GDM1 (cell line): ENCODE measurements at regions not wholly inside any gene's neighbourhood (a gene's known extent, or its start where the extent isn't known, plus 50 kb on each side); places are given as distances from the start of the nearest gene placed in this dataset.
"Not testable (repeated sequence)": the region's sequence is repeated elsewhere in the genome, so short reads cannot be mapped to it uniquely, and the experiment has no call there.

Experiments
- DNase-seq: peaks from one replicate; lab custom pipeline; 2025; lab: John Stamatoyannopoulos, UW

DNA sequence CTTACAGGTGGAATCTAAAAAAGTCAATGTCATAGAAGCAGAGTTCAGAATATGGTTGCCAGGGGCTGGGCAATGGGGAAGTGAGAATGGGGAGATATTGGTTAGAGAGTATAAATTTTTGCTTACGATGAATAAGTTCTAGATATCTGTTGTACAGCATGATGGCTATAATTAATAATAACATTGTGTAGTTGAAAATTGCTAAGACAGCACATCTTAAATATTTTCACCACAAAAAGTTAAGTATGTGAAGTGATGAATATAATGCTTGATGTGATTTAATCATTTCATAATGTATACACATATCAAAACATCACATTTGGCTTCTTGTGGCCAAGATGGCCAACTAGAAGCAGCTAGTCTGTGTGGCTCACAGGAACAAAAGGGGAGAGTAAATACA is 425.9 kb upstream of the ACO1 start:
- DNase-seq, result no peak

- no peak for DNase-seq
Measured at GRCh38 chr9:31969552-31969951, 414.9 kb upstream of the ACO1 start.

DNA sequence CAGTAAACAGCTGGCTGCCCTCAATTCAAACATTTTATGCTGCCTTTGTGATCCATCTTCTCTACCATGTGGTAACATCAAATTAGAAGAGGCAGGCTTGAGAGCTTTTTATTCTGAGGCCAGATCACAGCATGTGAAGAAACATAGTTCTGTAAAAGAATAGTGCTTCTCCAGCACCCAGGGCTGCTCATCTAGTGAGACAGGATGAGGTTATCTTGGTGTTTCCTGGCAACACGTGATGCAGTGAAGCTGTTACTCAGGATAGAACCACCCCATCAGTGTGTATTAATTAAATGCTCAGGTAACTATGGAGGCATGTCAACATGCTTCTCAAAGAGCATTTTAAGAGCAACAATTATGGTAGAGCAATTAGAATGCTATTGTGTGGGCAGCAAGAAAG is 400.5 kb upstream of the ACO1 start:
- DNase-seq, result no peak

GRCh38 chr9:31996331-31996730 is 388.1 kb upstream of the ACO1 start:
- DNase-seq, result no peak

GRCh38 chr9:32004431-32005076 is 379.9 kb upstream of the ACO1 start:
- no peak for DNase-seq

DNA sequence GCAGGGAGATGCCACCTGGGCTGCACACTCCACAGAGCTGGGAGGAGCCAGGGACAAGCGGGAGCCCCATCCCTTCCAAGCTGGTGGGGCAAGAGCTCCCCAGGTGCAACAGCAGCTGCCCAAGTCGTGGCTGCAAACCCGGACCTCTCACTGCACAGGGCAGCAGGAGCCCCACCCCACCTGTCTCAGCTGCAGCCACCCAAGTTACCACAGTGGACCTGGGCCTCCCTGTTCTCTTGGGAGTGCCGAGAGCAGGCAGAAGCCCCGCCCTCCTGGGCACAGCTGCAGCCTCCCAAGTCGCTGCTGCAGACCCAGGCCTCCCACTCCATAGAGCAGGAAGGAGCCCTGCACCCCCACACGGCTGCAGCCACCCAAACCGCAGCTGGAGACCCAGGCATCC is 374.1 kb upstream of the ACO1 start:
- DNase-seq, result no peak

- DNase-seq, result no peak
Measured at GRCh38 chr9:32011049-32011448, 373.4 kb upstream of the ACO1 start.

GRCh38 chr9:32015795-32016194 is 368.6 kb upstream of the ACO1 start:
- no peak for DNase-seq

DNA sequence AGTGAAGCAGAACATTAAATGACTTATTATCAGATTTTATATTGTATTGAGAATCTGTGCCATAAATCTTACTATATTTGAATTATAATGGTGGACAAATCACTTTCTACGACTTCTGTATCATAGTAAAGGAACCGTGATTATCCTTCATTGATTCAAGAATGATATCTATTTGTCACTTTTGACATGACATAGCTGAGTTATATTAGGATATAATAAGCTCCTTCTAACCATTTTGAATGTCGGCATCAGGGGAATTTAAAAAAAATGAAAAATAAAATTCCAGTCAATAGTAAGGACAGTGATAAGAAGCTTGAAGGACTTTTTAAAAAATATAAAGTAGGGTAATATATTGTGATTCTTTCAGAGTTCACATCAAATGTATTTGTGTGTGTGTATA is 338.9 kb upstream of the ACO1 start:
- no peak for DNase-seq

DNA sequence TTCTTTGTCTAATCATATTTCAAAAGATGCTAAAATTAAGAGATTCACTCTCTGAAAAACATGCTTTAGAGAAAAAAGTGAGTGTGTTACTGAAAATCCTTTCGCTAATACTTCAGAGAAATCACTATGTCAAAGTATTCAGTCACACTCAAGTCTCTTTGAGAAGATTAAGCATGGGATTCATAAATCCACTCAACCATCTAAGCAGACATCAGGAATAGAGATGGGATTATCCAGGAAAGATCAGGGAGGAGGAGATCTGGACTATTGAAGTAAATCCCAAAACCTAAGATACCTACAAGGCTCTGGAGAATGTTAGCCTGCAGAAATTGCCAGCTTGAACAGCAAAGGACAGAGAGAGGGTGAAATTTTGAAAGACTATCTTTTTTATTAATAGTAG is 317.2 kb upstream of the ACO1 start:
- DNase-seq, result no peak

DNA sequence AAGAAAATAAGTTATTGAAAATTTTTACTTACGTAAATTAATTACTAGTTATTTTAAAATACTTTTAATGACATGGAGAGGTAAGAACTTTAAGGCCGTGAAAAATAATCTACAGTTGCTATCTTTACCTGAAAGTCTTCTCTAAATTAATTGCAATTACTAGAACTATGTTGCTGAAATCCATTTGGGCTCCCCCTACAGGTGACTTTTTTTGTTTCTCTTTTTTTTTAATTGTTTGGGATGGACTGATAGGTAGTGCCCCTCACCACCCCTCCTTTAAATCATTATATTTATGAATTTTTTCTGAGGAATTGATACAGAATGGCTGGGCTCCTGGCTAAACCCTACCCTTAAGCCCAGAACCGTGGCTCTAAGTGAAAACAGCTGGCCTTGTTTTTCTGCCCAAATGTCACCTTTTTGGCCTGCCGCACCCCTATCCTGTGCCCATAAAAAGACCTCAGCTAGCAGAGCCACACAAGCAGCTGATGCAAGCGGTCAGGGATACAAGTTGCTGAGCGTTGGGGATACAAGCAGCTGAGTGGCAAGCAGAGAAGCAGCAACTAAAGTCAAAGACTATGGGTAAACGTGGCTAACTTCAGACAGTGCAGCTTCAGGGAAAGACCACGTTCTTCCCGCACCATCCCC is 315.2 kb upstream of the ACO1 start:
- no peak for DNase-seq

- no peak for DNase-seq
Measured at GRCh38 chr9:32069969-32070368, 314.5 kb upstream of the ACO1 start.

- DNase-seq, result no peak
Measured at GRCh38 chr9:32072570-32072969, 311.9 kb upstream of the ACO1 start.

DNA sequence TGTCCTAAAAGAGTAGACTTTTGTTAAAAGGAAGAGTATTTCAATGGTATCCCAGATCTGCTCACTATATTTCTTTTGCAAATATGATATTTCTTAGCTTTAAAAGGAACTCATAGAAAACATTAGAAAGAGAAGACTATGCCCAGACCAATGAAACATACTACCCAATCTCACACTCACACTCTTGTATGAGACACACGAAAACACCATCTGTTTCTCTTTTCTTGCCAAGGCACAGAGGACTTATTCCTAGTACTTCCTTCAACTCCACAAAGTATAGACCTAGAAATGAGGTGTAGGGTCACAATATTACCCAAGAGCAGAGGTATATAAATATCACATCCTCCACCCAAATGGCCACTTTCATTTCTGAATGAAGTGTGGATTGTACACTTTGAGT is 292.4 kb upstream of the ACO1 start:
- DNase-seq, result no peak

DNA sequence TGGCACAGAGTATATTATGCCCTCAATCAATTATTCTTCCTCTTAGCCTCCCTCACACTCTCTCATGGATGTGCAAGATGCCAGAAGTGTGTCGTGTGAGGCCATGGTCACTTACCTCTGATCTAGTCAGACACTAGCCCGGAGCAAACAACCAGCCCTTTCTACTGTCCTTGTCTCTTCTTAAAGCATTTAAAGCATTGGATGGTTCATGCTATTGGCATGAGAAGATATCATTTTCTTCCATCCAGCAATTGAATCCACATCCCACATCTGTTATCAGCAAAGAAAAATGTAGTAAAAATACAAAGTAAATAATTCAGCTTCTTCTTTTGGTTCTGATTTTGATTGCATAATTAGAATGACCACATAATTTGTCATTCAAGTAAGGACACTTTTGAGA is 267.2 kb upstream of the ACO1 start:
- no peak for DNase-seq

- no peak for DNase-seq
Measured at GRCh38 chr9:32128546-32128945, 255.9 kb upstream of the ACO1 start.

- DNase-seq, result not testable (repeated sequence)
Measured at GRCh38 chr9:32130709-32131108, 253.7 kb upstream of the ACO1 start.

DNA sequence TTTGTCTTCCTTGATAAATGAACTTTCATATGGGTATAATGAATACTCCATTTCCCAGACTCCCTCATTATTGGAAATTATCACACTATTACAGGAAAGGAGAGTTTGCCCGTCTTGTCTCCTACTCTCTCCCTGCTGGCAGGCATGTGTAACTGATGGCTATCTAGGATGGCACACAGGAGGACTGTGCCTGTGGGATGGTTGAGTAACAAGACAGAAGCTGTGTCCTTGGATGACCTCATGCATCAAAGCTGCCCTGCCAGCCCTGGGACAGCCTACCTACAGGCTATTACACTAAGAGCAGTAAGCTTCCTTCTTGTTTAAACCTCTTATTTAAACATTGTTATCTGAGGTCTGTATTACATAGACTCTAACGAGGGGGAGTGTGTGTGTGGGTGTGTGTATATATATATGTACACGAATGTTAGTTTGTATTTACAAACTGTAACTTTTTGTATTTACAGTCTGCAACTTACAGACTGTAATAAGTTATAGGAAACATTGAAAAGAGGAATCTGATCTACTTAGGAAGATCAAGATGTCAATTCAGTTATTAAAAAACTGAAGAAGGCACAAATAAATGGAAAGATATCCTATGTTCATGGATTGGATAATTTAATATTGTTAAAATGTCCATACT is 247.6 kb upstream of the ACO1 start:
- no peak for DNase-seq

DNA sequence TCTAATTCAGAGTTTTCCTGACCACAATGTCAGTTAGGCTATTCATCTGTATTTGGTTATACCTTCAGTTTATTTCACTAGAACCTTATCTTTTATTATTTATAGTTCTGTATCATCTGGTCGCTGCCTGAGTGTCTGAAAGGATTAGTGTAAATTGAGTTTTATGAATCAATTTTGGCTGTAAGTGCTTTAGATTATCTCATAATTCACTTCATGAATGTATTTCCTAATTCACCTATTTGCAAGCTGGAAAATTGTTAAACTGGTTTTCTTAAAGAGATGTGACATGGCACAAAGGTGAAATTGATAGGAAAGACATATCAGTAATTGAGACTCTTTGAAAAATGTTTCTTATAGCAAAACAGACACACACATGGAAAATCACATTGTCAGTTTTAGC is 242.4 kb upstream of the ACO1 start:
- DNase-seq, result no peak

- DNase-seq, result not testable (repeated sequence)
Measured at GRCh38 chr9:32148553-32148952, 235.9 kb upstream of the ACO1 start.

DNA sequence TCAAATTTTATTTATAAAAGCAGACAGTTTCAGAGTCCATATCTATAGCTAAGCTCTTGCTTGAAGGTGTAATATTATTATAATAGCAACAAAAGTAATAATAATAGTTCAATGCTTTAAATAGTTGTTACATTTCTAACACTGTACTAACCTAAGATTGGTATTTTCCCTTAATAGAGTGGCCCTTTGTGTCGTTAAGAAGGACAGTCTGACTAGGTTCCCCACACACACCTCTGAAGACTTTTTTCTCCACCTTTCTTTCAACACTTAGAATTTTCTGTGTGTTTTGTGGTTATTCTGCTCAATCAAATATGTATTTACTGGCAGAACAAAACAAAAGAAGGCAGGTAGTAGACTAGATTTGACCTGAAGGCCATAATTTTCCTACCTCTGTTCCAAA is 223.2 kb upstream of the ACO1 start:
- no peak for DNase-seq

DNA sequence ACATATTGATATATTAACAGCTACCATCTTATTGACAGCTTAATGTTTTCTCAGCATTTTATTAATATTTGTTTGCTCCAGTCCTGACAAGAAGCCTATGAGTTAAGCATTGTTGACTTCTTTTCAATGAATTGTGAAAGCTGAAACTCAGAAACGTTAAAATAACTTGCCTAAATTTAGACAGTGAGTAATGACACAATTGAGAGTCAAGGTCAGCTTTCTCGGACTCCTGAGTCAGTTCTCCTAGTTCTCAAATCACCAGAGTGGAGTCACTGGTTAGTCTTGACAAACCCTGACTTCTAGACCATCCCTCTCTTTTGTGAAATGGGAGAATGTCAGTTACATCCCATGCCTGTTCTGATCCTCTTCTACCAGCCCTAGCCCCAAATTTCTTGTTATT is 222.7 kb upstream of the ACO1 start:
- no peak for DNase-seq

GRCh38 chr9:32166316-32166715 is 218.1 kb upstream of the ACO1 start:
- not testable (repeated sequence) for DNase-seq

- DNase-seq, result no peak
Measured at GRCh38 chr9:32171339-32171738, 213.1 kb upstream of the ACO1 start.
